EH (cell line): ENCODE measurements at regions not wholly inside any gene's neighbourhood (a gene's known extent, or its start where the extent isn't known, plus 50 kb on each side); places are given as distances from the start of the nearest gene placed in this dataset.
"Not testable (repeated sequence)": the region's sequence is repeated elsewhere in the genome, so short reads cannot be mapped to it uniquely, and the experiment has no call there.

ENCODE experiments used
- DNase-seq: peaks from one replicate; pipeline ENCODE4 v3.0.0-alpha.2; 2015; ENCODE audit warnings: low read depth

DNA sequence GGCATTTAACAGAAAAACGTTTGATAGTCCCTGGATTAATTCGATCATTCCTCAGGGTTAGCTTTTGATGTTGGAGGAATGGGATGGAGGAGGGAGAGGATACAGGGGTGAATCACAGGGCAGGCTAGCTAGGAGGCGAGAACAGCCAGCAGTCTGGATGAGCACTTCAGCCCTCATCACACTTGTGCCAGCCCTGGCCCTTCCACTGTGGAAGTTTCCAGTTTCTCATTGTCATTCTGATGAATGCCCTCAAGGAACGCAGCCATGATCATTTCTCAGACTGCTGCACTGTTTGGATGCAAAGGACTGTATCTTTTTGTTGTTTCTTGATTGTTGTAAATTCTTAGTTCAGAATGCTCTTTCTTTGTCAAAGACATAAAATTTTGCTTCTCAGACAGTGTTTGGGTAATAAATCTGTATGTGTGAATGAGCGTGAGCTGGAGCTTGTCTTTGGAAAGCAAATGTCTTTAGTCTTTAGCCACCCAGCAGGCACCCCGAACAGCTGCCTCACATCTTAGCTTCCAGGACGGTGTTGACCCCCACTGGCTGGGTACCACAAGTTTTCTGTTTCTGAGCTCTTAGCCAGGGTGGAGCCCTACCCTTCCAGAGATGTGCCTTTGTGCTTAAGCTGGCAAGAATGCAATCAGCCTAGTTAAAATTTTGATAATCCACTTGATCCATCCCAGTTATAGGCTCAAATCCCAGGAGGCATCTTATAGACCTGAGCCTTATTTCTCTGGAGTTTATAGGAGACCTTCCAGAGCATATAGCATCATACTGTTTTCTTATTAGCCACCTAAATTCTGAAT is 121.1 kb downstream of the PDCD6IP start:
- no peak for DNase-seq

DNA sequence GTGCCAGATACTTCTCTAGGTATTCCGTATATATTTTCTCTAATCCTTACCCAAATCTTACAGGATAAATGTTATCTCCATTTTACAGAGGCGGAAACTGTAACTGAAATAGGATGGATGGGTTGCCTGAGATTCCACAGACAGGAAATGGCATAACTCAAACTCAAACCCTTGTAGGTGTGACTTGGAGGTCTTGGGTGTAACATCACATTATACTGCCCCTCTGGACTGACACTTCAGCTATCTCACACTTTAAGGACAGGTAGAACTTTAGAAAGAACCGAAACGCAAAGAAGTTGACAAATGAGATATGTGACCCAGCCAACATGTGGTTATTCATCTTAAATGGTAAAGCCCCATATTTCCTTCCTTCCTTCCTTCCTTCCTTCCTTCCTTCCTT is 122.1 kb downstream of the PDCD6IP start:
- no peak for DNase-seq

DNA sequence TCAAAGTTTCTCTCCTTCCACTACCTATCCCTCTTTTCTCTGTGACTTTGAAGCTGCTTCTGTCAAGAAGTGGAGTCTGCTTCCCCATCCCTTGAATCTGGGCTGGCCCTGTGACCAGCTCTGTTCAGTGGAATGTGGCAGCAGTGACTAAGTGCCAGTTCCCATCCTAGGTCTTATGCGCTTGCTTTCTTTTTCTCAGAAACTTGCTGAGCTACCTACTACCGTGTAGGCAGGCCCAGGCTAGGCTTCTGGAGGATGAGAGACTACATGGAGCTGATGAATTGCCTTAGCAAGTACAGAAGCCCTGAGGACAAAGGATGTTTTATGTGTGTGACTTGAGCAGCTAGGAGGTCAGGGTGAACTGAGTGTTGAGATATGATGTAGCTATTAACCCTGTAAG is 123.2 kb downstream of the PDCD6IP start:
- DNase-seq, result no peak

DNA sequence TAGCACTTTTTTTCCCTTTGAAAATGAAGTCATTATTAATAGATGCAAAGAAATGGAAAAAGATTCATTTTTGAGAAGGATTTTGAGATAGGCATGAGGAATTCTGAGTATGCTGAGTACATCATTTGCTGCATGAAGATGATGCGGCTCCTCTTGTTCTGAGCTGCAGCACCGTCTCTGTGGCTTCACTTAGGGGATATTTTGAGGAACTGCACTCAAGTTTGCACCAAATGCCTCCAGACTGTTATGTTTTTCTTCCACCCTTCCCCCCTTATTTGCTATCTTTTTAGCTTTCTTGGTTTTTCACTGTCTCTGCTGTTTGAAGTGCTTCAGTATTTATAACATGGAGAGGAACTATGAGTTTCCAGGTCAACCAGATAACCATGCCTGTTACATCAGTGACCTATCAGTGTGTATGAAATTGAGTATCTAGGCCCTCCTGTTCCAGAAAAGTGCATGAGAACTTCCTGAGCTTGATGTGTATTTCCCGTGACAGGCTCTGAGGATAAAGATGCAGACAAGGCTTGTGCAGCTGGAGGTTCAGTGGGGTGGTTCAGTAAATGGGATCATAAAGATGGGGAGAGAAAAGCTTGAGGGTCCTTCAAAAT is 128.7 kb downstream of the PDCD6IP start:
- DNase-seq, result no peak

DNA sequence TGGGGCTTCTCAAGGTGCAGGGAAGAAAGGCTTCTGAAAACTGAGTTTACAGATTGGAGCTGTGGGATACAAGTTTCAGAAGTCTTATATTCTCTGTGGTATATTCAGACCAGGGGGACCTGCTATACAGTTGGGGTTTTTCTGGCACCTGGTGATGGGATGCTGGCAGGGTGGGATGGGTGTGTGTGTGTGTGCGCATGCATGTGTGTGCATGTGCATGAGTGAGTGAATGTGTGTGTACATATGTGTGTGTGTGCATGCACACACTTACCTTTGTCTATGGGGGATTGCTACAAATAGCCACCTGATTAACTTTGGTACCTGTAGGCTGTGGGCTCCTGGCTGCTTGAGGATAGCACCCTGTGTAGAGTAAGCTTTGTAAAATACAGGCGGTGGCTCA is 131.4 kb downstream of the PDCD6IP start:
- no peak for DNase-seq

DNA sequence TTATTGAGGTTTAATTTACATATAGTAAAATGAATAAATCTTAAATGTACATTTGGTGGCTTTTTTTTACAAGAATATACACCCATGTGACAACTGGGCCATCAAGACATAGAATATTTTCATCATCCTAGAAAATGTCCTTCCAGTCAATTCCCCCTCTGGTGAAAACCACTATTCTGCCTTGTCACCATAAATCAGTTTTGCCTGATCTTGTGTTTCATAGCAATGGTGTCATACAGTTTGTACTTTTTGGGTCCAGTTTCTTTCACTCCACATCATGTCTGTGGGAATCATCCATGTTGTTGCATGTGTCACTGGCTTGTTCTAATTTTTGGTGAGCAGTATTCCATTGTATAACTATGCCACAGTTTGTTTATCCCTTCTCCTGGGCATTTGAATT is 133.1 kb downstream of the PDCD6IP start:
- no peak for DNase-seq

DNA sequence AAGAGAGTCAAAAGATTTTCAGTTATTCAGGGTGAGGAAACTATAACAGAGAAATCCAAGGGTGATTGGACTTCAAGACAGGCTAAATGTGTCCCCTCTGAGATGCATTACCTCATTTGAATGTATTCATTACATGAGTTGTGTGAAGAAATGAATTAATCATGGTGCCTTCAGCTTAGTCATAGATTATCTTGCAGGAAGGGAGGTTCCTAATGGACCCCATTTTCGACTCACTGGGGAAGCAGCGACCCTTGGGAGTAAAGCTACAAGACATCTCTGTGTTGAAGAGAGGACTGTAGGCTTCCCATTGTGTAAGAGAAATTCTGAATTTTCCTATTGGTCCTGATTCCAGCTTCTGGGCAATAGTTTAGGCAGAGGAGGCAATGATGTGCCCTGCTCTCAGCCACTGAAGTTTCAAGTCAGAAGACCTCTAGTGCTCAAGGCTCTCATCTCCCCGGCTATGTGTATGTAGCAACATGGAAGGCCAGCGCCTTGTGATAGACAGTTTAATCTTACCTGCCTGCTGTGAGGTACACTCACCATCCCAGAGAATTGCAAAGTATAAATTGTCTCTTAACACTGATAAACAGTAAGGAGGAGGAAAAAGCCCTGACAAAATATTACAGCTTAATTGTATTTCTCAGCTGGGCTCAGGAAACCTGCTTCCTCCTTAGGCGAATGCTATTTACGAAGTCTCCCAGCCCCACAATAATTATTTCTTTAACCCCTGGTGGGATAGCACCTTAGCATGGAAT is 133.8 kb downstream of the PDCD6IP start:
- no peak for DNase-seq

DNA sequence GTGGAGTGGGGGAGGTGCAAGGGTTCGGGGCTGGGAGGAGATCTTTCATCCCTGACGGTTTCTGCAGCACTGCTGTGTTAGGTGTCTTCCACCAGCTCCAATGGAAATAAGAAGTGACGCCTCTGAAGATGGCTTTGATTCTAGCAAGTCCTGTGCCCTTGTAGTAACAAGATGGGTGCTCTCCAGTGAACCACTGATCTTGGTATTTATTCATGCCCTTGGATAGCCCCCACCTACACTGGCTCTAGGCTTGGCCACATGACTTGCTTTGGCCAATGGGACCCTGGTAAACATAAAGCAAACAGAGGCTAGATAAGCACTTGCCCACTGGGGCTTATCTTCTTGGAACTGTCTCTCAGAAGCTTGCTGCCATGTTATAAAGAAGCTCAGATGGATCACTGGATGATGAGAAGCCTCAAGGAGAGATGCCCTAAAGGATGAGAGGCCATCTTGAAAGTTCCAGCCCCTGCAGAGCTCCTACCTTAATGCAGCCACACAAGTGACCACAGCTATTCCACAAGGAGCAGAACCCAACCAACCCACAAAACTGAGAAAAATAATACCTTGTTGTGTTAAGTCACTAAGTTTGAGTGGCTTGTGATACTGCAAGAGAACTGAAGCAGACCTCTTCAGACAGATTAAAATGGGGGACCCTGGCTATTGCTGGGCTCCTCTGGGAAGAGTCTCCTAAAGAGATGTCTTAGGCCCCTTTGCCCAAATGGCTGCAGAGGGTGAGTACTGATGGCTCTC is 137.9 kb downstream of the PDCD6IP start:
- DNase-seq, result no peak

DNA sequence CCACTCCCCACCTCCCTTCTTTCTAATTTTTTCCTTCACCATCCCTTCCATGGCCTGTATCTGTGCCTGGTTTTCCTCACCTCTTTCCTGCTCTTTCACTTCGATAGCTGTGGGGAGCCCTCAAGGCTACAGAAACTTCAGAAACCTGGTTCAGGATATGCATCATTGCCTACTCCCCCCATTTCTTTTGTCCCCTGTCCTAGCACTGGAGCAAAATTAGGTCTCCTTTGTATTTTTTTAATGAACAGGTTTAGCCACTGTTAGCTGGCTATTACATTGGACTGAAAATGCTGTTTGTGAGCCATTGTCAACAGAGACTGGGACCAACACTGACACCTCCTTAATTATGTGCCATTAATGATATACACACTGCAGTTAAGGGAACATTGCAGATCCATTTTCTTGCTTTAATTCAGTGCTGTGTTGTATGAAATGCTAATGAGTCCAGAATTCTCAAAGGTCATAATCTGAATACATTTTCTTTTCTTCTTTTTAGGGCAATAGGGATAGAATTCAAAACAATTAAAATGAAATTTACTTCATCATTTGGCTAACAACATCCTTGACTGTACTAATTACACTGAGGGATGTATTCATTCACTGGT is 138.6 kb downstream of the PDCD6IP start:
- no peak for DNase-seq

DNA sequence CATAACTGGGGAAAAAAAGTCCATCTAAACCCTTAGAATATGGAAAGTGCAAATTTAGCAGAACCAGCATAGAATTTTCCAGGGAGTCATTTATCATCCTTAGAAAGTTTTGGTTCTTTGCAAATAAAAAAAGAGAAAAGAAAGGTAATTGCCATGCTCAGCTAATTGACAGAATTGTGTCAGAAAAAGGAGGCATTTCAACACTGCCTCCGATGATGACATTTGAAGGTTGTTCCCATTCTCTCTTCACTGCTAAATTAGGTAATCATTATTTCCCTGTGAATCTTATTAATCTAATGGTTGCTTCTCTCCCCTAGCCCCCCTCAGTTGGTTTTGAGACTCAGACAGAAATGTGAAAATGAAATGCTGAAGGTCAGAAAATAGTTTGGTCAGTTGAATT is 139.2 kb downstream of the PDCD6IP start:
- DNase-seq, result no peak

DNA sequence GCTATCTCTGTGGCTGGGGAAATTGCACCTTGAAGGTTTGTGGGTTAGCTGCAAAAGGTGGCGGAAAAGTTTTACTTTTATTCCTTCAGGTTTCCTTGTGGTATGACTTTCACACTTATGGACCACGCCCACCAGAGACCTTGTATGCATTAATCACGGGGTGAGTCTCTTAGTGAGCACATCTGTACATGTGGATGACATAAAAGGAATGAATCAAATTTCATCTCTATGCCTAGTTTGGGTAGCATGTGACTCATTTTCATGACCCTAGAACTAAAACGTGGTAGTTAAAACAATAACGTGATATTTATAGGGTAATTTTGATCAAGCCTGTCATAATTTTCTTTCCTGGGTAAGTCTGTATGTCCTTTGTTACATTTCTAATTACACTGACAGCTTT is 141.7 kb downstream of the PDCD6IP start:
- DNase-seq, result no peak

DNA sequence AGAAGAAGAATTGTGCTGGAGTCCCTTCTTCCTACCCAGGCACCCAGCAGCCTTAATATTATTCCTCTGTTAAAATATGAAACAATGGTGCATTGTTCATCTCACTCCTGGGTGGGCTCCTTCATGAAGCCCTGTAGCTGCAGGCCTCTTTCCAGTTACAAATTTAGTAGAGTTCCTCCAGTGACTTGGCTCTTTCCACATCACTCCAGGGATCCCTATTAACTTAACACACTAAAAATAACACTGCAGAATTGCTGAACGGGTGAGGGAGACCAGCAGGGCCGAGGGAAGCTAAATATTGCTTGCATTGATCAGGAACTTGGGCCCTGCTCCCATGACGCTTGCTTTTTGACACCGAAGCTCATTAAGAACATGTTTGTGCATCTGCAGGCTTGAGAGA is 142.3 kb downstream of the PDCD6IP start:
- no peak for DNase-seq

DNA sequence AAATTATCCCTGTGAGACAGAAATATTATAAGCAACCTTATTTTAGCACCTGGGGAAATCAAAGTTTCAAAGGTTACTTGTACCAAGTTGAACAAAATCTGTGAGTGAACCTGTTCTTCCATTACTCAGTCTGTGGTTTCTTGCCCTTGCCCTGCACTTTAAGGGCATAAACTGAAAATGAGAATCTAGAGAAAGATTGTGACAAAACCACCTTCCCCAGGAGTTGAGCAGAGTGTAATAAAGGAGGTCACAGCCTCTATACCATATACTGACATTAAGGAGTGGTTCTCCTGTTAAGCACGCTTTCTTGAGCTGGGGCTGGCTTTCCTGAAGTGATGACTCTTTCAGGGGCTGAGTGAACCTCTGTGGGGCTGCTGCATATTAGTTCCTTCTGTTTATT is 143.4 kb downstream of the PDCD6IP start:
- no peak for DNase-seq

DNA sequence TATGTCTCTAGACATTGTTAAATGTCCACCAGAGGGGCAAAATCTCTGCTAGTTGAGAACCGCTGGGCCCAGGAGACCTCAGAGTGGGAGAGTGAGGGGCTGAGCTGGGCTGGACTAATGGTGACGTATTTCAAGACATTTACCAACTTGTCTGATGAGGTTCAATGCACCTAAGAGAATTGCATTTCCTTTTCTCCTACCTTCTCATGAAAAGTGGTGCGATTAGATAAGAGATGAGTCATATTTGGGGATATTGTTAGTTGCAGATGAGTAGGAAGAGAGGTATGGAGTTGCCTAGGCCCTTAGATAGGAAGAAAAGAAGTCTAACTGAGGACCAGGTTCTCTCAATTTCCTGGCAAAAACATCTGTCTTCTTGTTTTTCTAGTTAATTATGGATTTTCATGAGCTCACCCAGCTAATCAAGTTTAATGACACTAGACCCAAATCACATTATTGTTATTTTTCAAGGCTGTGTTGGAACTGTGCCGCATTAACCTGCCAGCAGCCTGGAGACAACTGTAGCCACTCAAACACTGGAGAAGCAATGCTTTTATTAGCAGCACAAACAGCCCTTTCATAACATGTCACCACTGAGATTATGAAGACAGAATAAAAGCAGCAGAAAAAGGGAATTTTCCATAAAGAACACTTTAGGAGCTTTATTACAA is 144.2 kb downstream of the PDCD6IP start:
- no peak for DNase-seq

DNA sequence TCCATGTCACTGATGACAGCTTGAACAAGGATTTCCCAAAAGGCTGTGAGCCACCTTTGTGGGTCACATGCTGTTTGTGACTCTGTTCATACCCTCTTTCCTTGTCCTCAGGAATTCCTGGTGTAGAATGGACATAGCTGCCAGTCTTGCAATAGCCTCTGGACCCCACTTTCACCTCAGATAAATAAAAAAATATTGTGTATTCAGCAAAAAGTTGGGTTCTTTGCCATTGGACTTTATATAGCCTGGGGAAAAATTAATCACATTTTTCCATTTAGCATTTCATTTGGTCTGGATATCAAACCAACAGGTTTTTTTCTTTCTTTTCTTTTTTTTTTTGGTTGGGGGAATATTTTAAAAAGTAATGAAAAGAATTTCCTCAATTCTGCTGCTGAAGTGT is 144.8 kb downstream of the PDCD6IP start:
- DNase-seq, result no peak

DNA sequence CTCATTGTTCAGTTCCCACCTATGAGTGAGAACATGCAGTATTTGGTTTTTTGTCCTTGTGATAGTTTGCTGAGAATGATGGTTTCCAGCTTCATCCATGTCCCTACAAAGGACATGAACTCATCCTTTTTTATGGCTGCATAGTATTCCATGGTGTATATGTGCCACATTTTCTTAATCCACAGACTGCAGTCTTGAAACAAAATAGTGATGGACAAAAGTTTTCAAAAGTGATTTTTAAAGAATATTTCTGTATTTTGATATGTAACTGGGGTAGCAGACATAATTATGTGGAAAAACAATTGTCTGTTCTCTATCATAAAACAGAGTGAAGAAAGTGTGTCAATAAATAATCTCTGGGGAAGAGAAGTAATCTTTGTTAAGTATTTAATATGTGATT is 148.2 kb downstream of the PDCD6IP start:
- DNase-seq, result not testable (repeated sequence)

DNA sequence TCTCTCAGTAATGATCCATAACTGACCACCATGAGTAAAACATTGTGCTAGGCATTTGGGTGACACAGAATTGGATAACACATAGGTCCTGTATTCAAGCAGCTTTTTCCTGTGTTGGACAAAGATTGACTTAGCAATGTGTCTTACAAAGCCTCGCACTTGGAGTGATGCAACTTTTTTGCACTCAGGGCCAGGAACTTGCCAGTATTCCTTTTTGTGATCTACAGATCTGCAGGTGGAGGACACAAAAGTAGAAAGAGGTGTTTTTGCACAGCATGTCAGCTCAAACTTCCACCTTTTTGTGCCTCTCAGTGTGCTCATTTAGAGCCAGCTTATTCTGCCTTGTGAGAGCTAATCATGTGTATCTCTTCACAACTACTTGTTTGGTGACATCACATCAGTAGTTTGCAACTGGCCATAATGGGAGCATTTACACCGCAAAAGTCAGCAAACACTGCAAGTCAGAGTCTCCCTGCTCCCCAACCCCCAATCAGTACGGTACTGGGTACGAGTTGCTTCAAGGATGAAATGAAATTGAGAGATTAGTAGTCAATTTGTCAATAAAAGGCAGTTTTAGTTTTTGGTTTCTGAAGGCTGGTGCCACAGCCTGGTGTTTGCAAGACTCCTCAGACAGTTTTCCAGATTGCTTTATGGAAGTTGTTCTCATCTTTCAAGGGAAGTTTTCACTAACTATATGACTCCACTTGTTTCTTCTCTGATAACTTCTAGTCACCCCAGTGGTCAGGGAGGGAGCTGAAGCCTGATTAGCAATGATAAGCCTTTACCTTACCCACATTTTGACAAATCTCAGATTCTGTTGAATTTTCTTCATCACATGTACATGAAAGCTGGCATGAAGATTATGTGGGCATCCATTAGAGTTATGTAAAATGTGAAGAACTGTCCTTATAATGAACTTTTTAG is 149.1 kb downstream of the PDCD6IP start:
- DNase-seq, result no peak

DNA sequence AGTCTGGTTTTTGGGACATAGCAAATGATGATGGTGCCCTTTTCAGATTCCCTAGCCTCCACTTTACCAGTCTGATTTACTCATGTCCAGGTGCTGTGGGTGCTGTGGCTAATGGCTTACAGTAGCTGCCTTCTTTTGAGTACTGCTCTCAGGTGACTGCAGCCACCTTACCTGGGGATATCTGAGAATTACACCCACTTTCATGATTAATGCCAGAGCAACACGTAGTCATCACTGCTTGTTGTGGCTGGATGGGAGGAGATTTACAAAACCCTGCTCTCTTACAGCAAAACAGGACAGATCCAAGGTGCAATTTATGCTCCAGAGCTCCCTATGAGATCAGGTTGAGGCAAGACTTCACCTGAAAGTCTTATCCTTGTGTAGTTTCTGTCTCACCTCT is 150.6 kb downstream of the PDCD6IP start:
- no peak for DNase-seq

DNA sequence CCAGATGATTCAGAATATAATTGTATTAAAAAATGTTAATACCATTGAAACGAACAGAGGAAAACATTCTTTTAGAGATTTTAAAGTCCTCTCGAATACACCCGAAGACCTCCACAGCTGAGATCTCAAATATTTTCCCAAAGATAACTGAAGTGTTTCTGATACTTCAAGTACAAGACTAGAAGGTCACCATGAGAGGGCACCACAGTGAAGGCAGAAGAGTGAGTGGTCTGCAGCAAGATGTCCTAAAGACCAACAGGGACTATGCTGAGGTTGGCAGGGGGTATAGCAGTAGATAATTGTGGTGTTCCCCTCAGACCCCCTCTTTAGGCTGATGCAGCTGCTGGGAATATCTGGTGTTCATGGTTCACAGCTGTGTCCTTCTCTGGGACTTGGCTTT is 156.5 kb downstream of the PDCD6IP start:
- peak; percentile 31 for DNase-seq

DNA sequence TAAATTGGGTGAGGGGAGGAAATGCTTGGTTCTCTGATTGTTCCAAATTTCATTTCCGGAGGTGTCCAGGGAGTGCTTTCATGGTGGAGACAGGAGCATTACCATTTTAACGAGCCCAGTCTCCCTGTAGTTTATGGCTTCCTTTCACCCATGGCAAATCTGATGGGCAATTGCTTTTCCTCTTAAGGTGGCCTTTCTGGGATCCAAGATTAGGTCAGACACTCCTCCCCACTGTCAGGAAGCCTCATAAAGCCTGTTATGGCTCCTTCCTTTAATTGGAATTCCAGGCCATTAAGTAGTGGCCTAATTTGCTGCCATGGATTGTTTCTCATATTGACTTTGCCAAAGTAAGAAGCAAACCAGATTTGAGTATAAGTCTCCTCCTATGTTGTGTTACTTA is 157.8 kb downstream of the PDCD6IP start:
- DNase-seq, result no peak
